ENCODE measurements at regions not wholly inside any gene's neighbourhood (a gene's known extent, or its start where the extent isn't known, plus 50 kb on each side); places are given as distances from the start of the nearest gene placed in this dataset.

DNA sequence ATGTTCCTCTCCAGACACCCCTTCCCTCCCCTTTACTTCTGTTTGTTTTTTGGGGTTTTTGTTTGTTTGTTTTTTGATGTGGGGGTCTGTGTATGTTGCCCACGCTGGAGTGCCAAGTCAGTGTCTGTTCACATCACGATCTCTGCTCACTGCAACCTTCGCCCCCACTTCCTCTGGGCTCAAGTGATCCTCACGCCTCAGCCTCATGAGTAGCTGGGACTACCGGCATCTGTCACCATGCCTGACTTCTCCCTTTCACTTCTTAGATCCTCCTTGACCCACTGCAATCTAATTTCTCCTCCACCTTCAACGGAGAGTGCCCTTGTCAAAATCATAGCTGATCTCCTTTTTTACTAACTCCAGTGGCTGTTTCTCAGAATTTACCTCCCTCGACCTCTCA lies 100.7 kb upstream of the KIF26B start:
- TF ChIP-seq CTCF (IDR thresholded peaks at IDR 0.05; ENCODE audit: low read depth, low read length) (no peak), EZH2phosphoT487 (IDR thresholded peaks at IDR 0.05; ENCODE audit: low read depth) (no peak)
